CD14-positive monocyte (primary cell): ENCODE measurements at regions not wholly inside any gene's neighbourhood (a gene's known extent, or its start where the extent isn't known, plus 50 kb on each side); places are given as distances from the start of the nearest gene placed in this dataset.

Experiments used
- DNase-seq, 3 donors: peaks; one replicate each; pipeline ENCODE4 v3.0.0-alpha.2; 2011 to 2022
- H2AFZ ChIP-seq: 2 replicates; pipeline ENCODE4 v1.6.0; 2012; ENCODE audit warnings: mild to moderate bottlenecking, low read depth, low read length, inconsistent platforms; ENCODE audit not compliant: insufficient read depth, poor library complexity, severe bottlenecking
- H3K27ac ChIP-seq, 2 donors: 1 replicate in 1 of 2; 2 replicates in 1 of 2; pipeline ENCODE4 v1.5.1; 2012 to 2013; ENCODE audit warnings: low read length in 2 of 2, control low read depth in 1 of 2, inconsistent platforms in 1 of 2, low read depth in 1 of 2, mild to moderate bottlenecking in 1 of 2
- H3K27me3 ChIP-seq, 2 donors: one replicate each; pipeline versions ENCODE4 v1.6.0 to v1.6.1; 2011 to 2013; ENCODE audit warnings: low read length in 2 of 2; ENCODE audit not compliant: control insufficient read depth in 2 of 2, insufficient read depth in 2 of 2
- H3K36me3 ChIP-seq, 2 donors: replicated peaks in 1 of 2; 1 replicate in 1 of 2; 2 replicates in 1 of 2; pipeline versions ENCODE4 v1.5.1 to v1.6.1; 2012 to 2013; ENCODE audit warnings: low read length in 2 of 2, control low read depth in 1 of 2, inconsistent platforms in 1 of 2, mild to moderate bottlenecking in 1 of 2; ENCODE audit not compliant: insufficient read depth in 2 of 2, control insufficient read depth in 1 of 2
- H3K4me1 ChIP-seq, 2 donors: 1 replicate in 1 of 2; 2 replicates in 1 of 2; pipeline versions ENCODE4 v1.5.1 to v1.6.1; 2012 to 2013; ENCODE audit warnings: low read length in 2 of 2, control low read depth in 1 of 2, inconsistent platforms in 1 of 2, mild to moderate bottlenecking in 1 of 2, moderate library complexity in 1 of 2; ENCODE audit not compliant: insufficient read depth in 2 of 2, control insufficient read depth in 1 of 2
- H3K4me2 ChIP-seq: replicated peaks from 2 replicates; pipeline ENCODE3; 2012; ENCODE audit warnings: low read length, moderate library complexity, mild to moderate bottlenecking; ENCODE audit not compliant: poor library complexity, severe bottlenecking; ENCODE audit errors: extremely low read depth
- H3K4me3 ChIP-seq, 3 experiments: fragments of 200-600 bp in 1 of 3; sonication (generic) in 1 of 3; replicated peaks in 1 of 3; 1 replicate in 2 of 3; 2 replicates in 1 of 3; pipeline ENCODE4 v1.5.1; 2011 to 2013; ENCODE audit warnings: low read length in 3 of 3, mild to moderate bottlenecking in 3 of 3, control low read depth in 2 of 3, low read depth in 2 of 3, inconsistent platforms in 1 of 3, moderate library complexity in 1 of 3
- H3K79me2 ChIP-seq: 2 replicates; pipeline ENCODE4 v1.6.0; 2012; ENCODE audit warnings: mild to moderate bottlenecking, control low read depth, inconsistent platforms, low read length, moderate library complexity; ENCODE audit not compliant: insufficient read depth
- H3K9ac ChIP-seq: 2 replicates; pipeline ENCODE4 v1.6.0; 2017; ENCODE audit warnings: low read length, mild to moderate bottlenecking; ENCODE audit not compliant: insufficient read depth, poor library complexity, severe bottlenecking
- H3K9me3 ChIP-seq, 2 donors: replicated peaks in 1 of 2; 1 replicate in 1 of 2; 2 replicates in 1 of 2; pipeline versions ENCODE4 v1.5.1 to v1.6.1; 2012 to 2013; ENCODE audit warnings: low read length in 2 of 2, control low read depth in 1 of 2; ENCODE audit not compliant: control insufficient read depth in 1 of 2, insufficient read depth in 1 of 2
- H4K20me1 ChIP-seq: 2 replicates; pipeline ENCODE4 v1.6.0; 2012; ENCODE audit warnings: mild to moderate bottlenecking, low read length, control low read depth, moderate library complexity; ENCODE audit not compliant: insufficient read depth
- H3K27ac Mint-ChIP-seq, 7 donors: one replicate each; pipeline ENCODE4 v1.8.0; 2020; ENCODE audit warnings: mild to moderate bottlenecking in 7 of 7, mixed read lengths in 7 of 7, moderate library complexity in 6 of 7, inconsistent platforms in 2 of 7
- H3K27me3 Mint-ChIP-seq, 3 donors: one replicate each; pipeline ENCODE4 v1.8.0; 2021 to 2022; ENCODE audit warnings: low read depth in 3 of 3, mild to moderate bottlenecking in 3 of 3, mixed read lengths in 3 of 3, moderate library complexity in 3 of 3, inconsistent platforms in 1 of 3
- H3K36me3 Mint-ChIP-seq, 2 donors: one replicate each; pipeline ENCODE4 v1.8.0; 2020; ENCODE audit warnings: mixed read lengths in 2 of 2, inconsistent platforms in 1 of 2, mild to moderate bottlenecking in 1 of 2
- H3K4me1 Mint-ChIP-seq: one replicate; pipeline ENCODE4 v1.8.0; 2020; ENCODE audit warnings: mild to moderate bottlenecking, mixed read lengths
- H3K4me3 Mint-ChIP-seq, 2 donors: one replicate each; pipeline ENCODE4 v1.8.0; 2020; ENCODE audit warnings: mild to moderate bottlenecking in 2 of 2, mixed read lengths in 2 of 2, moderate library complexity in 1 of 2
- H3K9me3 Mint-ChIP-seq, 7 donors: one replicate each; pipeline ENCODE4 v1.8.0; 2020 to 2022; ENCODE audit warnings: mixed read lengths in 7 of 7, mild to moderate bottlenecking in 6 of 7, moderate library complexity in 6 of 7, inconsistent platforms in 2 of 7
- WGBS: methylation state at CpG from one replicate; pipeline ENCODE4 v1.1.5; 2013; ENCODE audit warnings: missing lambda C conversion rate; ENCODE audit not compliant: insufficient coverage; 5-methylcytosine and 5-hydroxymethylcytosine counted together
- intact Hi-C, 2 donors: fragments of 100-400 bp; cut with micrococcal nuclease; formaldehyde crosslinking; loops; one replicate each; pipeline versions ENCODE4 v1.15.0 to v1.15.1; 2023
- TF ChIP-seq, protein P1 (sequence below): fragments of 200-600 bp; IDR thresholded peaks from one replicate; pipeline ENCODE4 v1.8.0; 2022; ENCODE audit warnings: antibody characterized with exemption, mild to moderate bottlenecking

DNA sequence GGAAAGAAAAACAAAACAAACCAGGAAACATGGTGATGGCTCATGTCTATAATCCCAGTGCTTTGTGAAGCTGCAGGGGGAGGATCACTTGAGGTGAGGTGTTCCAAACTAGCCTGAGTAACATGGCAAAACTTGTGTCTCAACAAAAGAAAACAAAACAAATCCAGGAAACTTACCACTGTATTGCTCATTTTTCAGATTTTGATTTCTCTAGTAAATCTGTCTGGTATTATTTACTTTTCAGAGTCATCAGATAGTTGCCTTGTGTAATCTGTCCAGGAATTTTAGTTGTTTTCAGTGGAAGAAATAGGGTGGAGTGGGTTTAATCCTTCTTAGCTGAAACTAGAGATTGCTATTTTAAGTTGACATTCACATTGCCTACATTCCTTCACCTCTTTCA, 91.8 kb upstream of the ALCAM start:
- intact Hi-C loops = no loop called here
- H3K4me2 ChIP-seq = no peak overlapping the region
- H3K4me3 Mint-ChIP-seq = no peak overlapping the region
- no peaks in the 10 kb centered on the region for H3K36me3 Mint-ChIP-seq
- no peaks in the 10 kb centered on the region for H4K20me1 ChIP-seq
- H3K4me1 Mint-ChIP-seq = no peaks in the 10 kb centered on the region
- H3K27ac ChIP-seq = no peak overlapping the region
- no peaks in the 10 kb centered on the region for H3K27me3 ChIP-seq
- H3K4me3 ChIP-seq = no peak overlapping the region
- peaks cover 0 to 3% (median 2%) of the 10 kb centered on the region in 3 donors for H3K27me3 Mint-ChIP-seq
- no peak for DNase-seq
- H3K79me2 ChIP-seq = no peaks in the 10 kb centered on the region
- TF ChIP-seq, protein P1, sequence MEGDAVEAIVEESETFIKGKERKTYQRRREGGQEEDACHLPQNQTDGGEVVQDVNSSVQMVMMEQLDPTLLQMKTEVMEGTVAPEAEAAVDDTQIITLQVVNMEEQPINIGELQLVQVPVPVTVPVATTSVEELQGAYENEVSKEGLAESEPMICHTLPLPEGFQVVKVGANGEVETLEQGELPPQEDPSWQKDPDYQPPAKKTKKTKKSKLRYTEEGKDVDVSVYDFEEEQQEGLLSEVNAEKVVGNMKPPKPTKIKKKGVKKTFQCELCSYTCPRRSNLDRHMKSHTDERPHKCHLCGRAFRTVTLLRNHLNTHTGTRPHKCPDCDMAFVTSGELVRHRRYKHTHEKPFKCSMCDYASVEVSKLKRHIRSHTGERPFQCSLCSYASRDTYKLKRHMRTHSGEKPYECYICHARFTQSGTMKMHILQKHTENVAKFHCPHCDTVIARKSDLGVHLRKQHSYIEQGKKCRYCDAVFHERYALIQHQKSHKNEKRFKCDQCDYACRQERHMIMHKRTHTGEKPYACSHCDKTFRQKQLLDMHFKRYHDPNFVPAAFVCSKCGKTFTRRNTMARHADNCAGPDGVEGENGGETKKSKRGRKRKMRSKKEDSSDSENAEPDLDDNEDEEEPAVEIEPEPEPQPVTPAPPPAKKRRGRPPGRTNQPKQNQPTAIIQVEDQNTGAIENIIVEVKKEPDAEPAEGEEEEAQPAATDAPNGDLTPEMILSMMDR = no peak
- no peak overlapping the region for H2AFZ ChIP-seq
- no peaks in the 10 kb centered on the region for H3K36me3 ChIP-seq
- no peak overlapping the region for H3K9ac ChIP-seq
- H3K4me1 ChIP-seq = no peaks in the 10 kb centered on the region
- no peak overlapping the region for H3K27ac Mint-ChIP-seq
- H3K9me3 Mint-ChIP-seq = peaks cover 0 to 5% (median 2%) of the 10 kb centered on the region in 7 donors
- no peaks in the 10 kb centered on the region for H3K9me3 ChIP-seq

DNA sequence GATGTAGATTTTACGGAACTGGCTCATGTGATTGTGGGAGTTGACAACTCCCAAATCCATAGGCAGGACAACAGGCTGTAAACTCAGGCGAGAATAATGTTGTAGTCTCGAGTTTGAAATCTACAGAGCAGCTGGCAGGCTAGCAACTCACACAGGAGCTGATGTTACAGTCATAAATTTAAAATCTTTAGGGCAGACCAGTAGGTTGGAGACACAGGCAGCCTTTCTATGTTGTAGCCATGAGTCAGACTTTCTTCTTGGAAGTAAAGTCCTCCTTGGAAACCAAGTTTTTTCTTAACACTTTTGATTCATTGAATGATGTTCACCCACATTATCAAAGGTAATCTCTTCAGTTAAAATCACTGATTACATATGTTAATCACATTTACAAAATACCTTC, 89.1 kb upstream of the ALCAM start:
- Histone ChIP-seq H3K79me2 (no peaks in the 10 kb centered on the region), H3K4me1 (no peaks in the 10 kb centered on the region), H3K4me3 (no peak overlapping the region), H3K27ac (no peak overlapping the region), H3K9me3 (no peaks in the 10 kb centered on the region), H3K27me3 (no peaks in the 10 kb centered on the region), H3K4me2 (no peak overlapping the region), H3K9ac (no peak overlapping the region), H3K36me3 (no peaks in the 10 kb centered on the region), H2AFZ (no peak overlapping the region), H4K20me1 (no peaks in the 10 kb centered on the region)
- 50% methylated on average over 1 of the region's 3 CpGs for WGBS
- TF ChIP-seq, protein P1 = no peak
- Mint-ChIP-seq H3K4me3 (no peak overlapping the region), H3K9me3 (peaks cover 0 to 7% (median 0%) of the 10 kb centered on the region in 7 donors), H3K27me3 (peaks cover 2 to 5% (median 2%) of the 10 kb centered on the region in 3 donors), H3K27ac (no peak overlapping the region), H3K36me3 (no peaks in the 10 kb centered on the region), H3K4me1 (no peaks in the 10 kb centered on the region)
- DNase-seq = no peak
- intact Hi-C loops = no loop called here
